Hepatocyte (in vitro differentiated cells): ENCODE measurements at regions not wholly inside any gene's neighbourhood (a gene's known extent, or its start where the extent isn't known, plus 50 kb on each side); places are given as distances from the start of the nearest gene placed in this dataset.

ENCODE experiments used
- DNase-seq: peaks from one replicate; pipeline ENCODE4 v3.0.0-alpha.2; 2016; ENCODE audit warnings: low spot score
- H2AFZ ChIP-seq: fragments of 200-600 bp; sonication (generic); 2 replicates; pipeline ENCODE4 v1.6.0; 2016; ENCODE audit warnings: antibody characterized with exemption, mild to moderate bottlenecking
- H3K27ac ChIP-seq: fragments of 200-600 bp; sonication (generic); 2 replicates; pipeline ENCODE4 v1.5.1; 2016; ENCODE audit warnings: mild to moderate bottlenecking
- H3K27me3 ChIP-seq: fragments of 200-600 bp; sonication (generic); 2 replicates; pipeline ENCODE4 v1.6.1; 2016
- H3K36me3 ChIP-seq: fragments of 200-600 bp; sonication (generic); replicated peaks from 2 replicates; pipeline ENCODE4 v1.5.1; 2016; ENCODE audit warnings: low read depth; ENCODE audit not compliant: insufficient read depth
- H3K4me1 ChIP-seq: fragments of 200-600 bp; sonication (generic); 2 replicates; pipeline ENCODE4 v1.5.1; 2016; ENCODE audit warnings: mild to moderate bottlenecking, moderate library complexity; ENCODE audit not compliant: insufficient read depth
- H3K4me2 ChIP-seq: fragments of 200-600 bp; sonication (generic); 2 replicates; pipeline ENCODE4 v1.6.0; 2016
- H3K4me3 ChIP-seq: fragments of 200-600 bp; sonication (generic); 2 replicates; pipeline ENCODE4 v1.5.1; 2016; ENCODE audit warnings: mild to moderate bottlenecking
- H3K79me2 ChIP-seq: fragments of 200-600 bp; sonication (generic); 2 replicates; pipeline ENCODE4 v1.6.0; 2017; ENCODE audit warnings: mild to moderate bottlenecking
- H3K9me2 ChIP-seq: fragments of 200-600 bp; sonication (generic); replicated peaks from 2 replicates; pipeline ENCODE4 v1.6.0; 2017; ENCODE audit warnings: mild to moderate bottlenecking; ENCODE audit not compliant: insufficient read depth
- H3K9me3 ChIP-seq: fragments of 200-600 bp; sonication (generic); 2 replicates; pipeline ENCODE4 v1.5.1; 2016; ENCODE audit warnings: low read depth, mild to moderate bottlenecking
- H4K20me1 ChIP-seq: fragments of 200-600 bp; sonication (generic); 2 replicates; pipeline ENCODE4 v1.6.0; 2016; ENCODE audit warnings: mild to moderate bottlenecking; ENCODE audit not compliant: insufficient read depth, poor library complexity, severe bottlenecking
- CTCF ChIP-seq: fragments of 200-600 bp; sonication (generic); IDR thresholded peaks from 2 replicates; pipeline ENCODE4 v1.5.1; 2016; ENCODE audit warnings: antibody characterized with exemption, mild to moderate bottlenecking; ENCODE audit not compliant: poor library complexity
- EZH2 ChIP-seq: fragments of 200-600 bp; sonication (generic); IDR thresholded peaks from 2 replicates; pipeline ENCODE4 v1.6.1; 2016; ENCODE audit warnings: antibody characterized with exemption, mild to moderate bottlenecking, borderline replicate concordance
- EZH2phosphoT487 ChIP-seq: fragments of 200-600 bp; sonication (generic); IDR thresholded peaks from one replicate; pipeline ENCODE4 v1.6.1; 2018; ENCODE audit warnings: antibody characterized with exemption, mild to moderate bottlenecking, low read depth, moderate library complexity; ENCODE audit not compliant: unreplicated experiment, severe bottlenecking
- WGBS: methylation state at CpG from one replicate; pipeline ENCODE4 v1.1.6; 2016; ENCODE audit warnings: low lambda C conversion rate; ENCODE audit errors: missing lambda C conversion rate; 5-methylcytosine and 5-hydroxymethylcytosine counted together

- Histone ChIP-seq H3K4me1 (no peaks in the 10 kb centered on the region), H3K27me3 (no peaks in the 10 kb centered on the region), H3K4me3 (no peak overlapping the region), H3K27ac (no peak overlapping the region), H2AFZ (no peak overlapping the region), H3K79me2 (no peaks in the 10 kb centered on the region), H4K20me1 (no peaks in the 10 kb centered on the region), H3K36me3 (no peaks in the 10 kb centered on the region), H3K4me2 (no peak overlapping the region), H3K9me3 (no peaks in the 10 kb centered on the region), H3K9me2 (no peaks in the 10 kb centered on the region)
- WGBS = 50% methylated on average over 6 of the region's 6 CpGs
- DNase-seq = no peak
- TF ChIP-seq CTCF (no peak), EZH2 (no peak), EZH2phosphoT487 (no peak)
Measured at GRCh38 chr12:17579205-17580026, 510.6 kb downstream of the RERGL start.

- Histone ChIP-seq H3K36me3 (no peaks in the 10 kb centered on the region), H3K4me3 (no peak overlapping the region), H3K9me2 (no peaks in the 10 kb centered on the region), H2AFZ (no peak overlapping the region), H3K27ac (no peak overlapping the region), H3K79me2 (no peaks in the 10 kb centered on the region), H3K9me3 (no peaks in the 10 kb centered on the region), H4K20me1 (no peaks in the 10 kb centered on the region), H3K4me2 (no peak overlapping the region), H3K27me3 (no peaks in the 10 kb centered on the region), H3K4me1 (no peaks in the 10 kb centered on the region)
- TF ChIP-seq EZH2 (no peak), EZH2phosphoT487 (no peak), CTCF (no peak)
- 64% methylated on average over 5 of the region's 5 CpGs for WGBS
- DNase-seq = no peak
Measured at GRCh38 chr12:17577405-17577804, 512.6 kb downstream of the RERGL start.

- H3K36me3 ChIP-seq = no peaks in the 10 kb centered on the region
- no peaks in the 10 kb centered on the region for H4K20me1 ChIP-seq
- no peak overlapping the region for H3K4me2 ChIP-seq
- no peak for DNase-seq
- H3K27ac ChIP-seq = no peak overlapping the region
- no peak overlapping the region for H3K4me3 ChIP-seq
- H3K79me2 ChIP-seq = no peaks in the 10 kb centered on the region
- H3K27me3 ChIP-seq = no peaks in the 10 kb centered on the region
- H3K9me3 ChIP-seq = no peaks in the 10 kb centered on the region
- TF ChIP-seq EZH2phosphoT487 (no peak), CTCF (no peak), EZH2 (no peak)
- H3K9me2 ChIP-seq = no peaks in the 10 kb centered on the region
- H2AFZ ChIP-seq = no peak overlapping the region
- H3K4me1 ChIP-seq = no peaks in the 10 kb centered on the region
Measured at GRCh38 chr12:17572250-17572649, 517.7 kb downstream of the RERGL start.
